ENCODE measurements at regions not wholly inside any gene's neighbourhood (a gene's known extent, or its start where the extent isn't known, plus 50 kb on each side); places are given as distances from the start of the nearest gene placed in this dataset.

DNA sequence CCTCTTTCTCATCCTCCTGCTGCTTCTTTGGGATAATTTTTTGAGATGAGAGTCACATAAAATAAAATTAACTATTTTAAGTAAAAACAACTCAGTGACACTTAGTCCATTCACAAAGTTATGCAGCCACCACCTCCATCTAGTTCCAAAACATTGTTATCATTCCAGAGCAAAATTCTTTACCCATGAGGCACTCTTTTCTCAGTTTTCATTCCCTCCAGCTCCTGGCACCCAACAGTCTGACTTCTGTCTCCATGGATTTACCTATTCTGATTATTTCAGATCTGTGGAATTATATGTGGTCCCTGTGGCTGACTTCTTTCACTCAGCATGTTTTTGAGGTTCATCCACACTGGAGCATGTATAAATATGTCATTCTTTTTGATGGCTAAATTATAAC is 239.9 kb upstream of the DYNLRB2 start:
- TF ChIP-seq, protein P1, sequence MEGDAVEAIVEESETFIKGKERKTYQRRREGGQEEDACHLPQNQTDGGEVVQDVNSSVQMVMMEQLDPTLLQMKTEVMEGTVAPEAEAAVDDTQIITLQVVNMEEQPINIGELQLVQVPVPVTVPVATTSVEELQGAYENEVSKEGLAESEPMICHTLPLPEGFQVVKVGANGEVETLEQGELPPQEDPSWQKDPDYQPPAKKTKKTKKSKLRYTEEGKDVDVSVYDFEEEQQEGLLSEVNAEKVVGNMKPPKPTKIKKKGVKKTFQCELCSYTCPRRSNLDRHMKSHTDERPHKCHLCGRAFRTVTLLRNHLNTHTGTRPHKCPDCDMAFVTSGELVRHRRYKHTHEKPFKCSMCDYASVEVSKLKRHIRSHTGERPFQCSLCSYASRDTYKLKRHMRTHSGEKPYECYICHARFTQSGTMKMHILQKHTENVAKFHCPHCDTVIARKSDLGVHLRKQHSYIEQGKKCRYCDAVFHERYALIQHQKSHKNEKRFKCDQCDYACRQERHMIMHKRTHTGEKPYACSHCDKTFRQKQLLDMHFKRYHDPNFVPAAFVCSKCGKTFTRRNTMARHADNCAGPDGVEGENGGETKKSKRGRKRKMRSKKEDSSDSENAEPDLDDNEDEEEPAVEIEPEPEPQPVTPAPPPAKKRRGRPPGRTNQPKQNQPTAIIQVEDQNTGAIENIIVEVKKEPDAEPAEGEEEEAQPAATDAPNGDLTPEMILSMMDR (IDR thresholded peaks at IDR 0.05): no peak
- TF ChIP-seq POLR2AphosphoS5 (IDR thresholded peaks at IDR 0.05) (no peak), POLR2A (IDR thresholded peaks at IDR 0.05; ENCODE audit: low read depth) (no peak)

Measured in esophagus muscularis mucosa (tissue), 3 donors.